Esophagus squamous epithelium (tissue), 5 donors: ENCODE measurements at regions not wholly inside any gene's neighbourhood (a gene's known extent, or its start where the extent isn't known, plus 50 kb on each side); places are given as distances from the start of the nearest gene placed in this dataset.

Experiments
- DNase-seq: peaks from one replicate; lab custom pipeline; 2025; lab: John Stamatoyannopoulos, UW
- H3K27ac ChIP-seq, 4 donors: fragments of 200-600 bp; sonication (generic); one replicate each; pipeline ENCODE4 v1.5.1; 2016 to 2019; ENCODE audit warnings: mild to moderate bottlenecking in 1 of 4
- H3K27me3 ChIP-seq, 4 donors: fragments of 200-600 bp; sonication (generic); 1 replicate in 3 of 4; 2 replicates in 1 of 4; pipeline versions ENCODE4 v1.5.1 to v1.6.0; 2017 to 2021; ENCODE audit warnings: antibody characterized with exemption in 1 of 4
- H3K36me3 ChIP-seq, 3 donors: fragments of 200-600 bp; sonication (generic); one replicate each; pipeline ENCODE4 v1.5.1; 2016 to 2019
- H3K4me1 ChIP-seq, 3 donors: fragments of 200-600 bp; sonication (generic); one replicate each; pipeline ENCODE4 v1.5.1; 2017 to 2019
- H3K4me3 ChIP-seq, 4 donors: fragments of 200-600 bp; sonication (generic); 1 replicate in 3 of 4; 2 replicates in 1 of 4; pipeline ENCODE4 v1.5.1; 2016 to 2019; ENCODE audit warnings: mild to moderate bottlenecking in 2 of 4, moderate library complexity in 1 of 4
- H3K9me3 ChIP-seq, 3 donors: fragments of 200-600 bp; sonication (generic); one replicate each; pipeline ENCODE4 v1.5.1; 2016 to 2019
- CTCF ChIP-seq, 6 experiments: fragments of 450-650 bp in 4 of 6; fragments of 200-600 bp in 2 of 6; sonication (generic) in 2 of 6; IDR thresholded peaks; one replicate each; pipeline ENCODE4 v1.5.1; 2016 to 2019; ENCODE audit warnings: antibody characterized with exemption in 6 of 6, mild to moderate bottlenecking in 4 of 6, moderate library complexity in 4 of 6
- POLR2A ChIP-seq, 4 donors: fragments of 450-650 bp; IDR thresholded peaks; one replicate each; pipeline ENCODE4 v1.6.1; 2017; ENCODE audit warnings: antibody characterized with exemption in 4 of 4, mild to moderate bottlenecking in 4 of 4, moderate library complexity in 3 of 4
- WGBS, 2 donors: methylation state at CpG; one replicate each; pipeline ENCODE4 v1.1.5; 2018; 5-methylcytosine and 5-hydroxymethylcytosine counted together
- intact Hi-C: fragments of 100-400 bp; cut with DNase I; formaldehyde crosslinking; loops from one replicate; pipeline ENCODE4 v1.15.0; 2022
- donor health status: DM: yes; HTN: yes; CAD: no.

- Histone ChIP-seq H3K27ac (no peak overlapping the region), H3K4me1 (no peaks in the 10 kb centered on the region), H3K9me3 (no peaks in the 10 kb centered on the region), H3K36me3 (no peaks in the 10 kb centered on the region), H3K4me3 (no peak overlapping the region), H3K27me3 (no peaks in the 10 kb centered on the region)
- TF ChIP-seq CTCF (IDR thresholded peaks at IDR 0.05), result no peak
- TF ChIP-seq POLR2A (IDR thresholded peaks at IDR 0.05), result no peak
- WGBS, 2 donors, result 81 to 91% methylated on average over 3 to 4 of the region's 4 CpGs
- intact Hi-C loops, result no loop called here
- no peak for DNase-seq
Observed at GRCh38 chr18:74005320-74006109, 142.1 kb downstream of the FBXO15 start.

- TF ChIP-seq POLR2A (IDR thresholded peaks at IDR 0.05) (no peak), CTCF (IDR thresholded peaks at IDR 0.05) (no peak)
- 54 to 67% methylated on average over 5 of the region's 5 CpGs for WGBS, 2 donors
- Histone ChIP-seq H3K36me3 (no peaks in the 10 kb centered on the region), H3K4me3 (no peak overlapping the region), H3K27me3 (no peaks in the 10 kb centered on the region), H3K4me1 (no peaks in the 10 kb centered on the region), H3K27ac (no peak overlapping the region), H3K9me3 (no peaks in the 10 kb centered on the region)
- no peak for DNase-seq
- intact Hi-C loops, result no loop called here
Observed at GRCh38 chr18:73992242-73993022, 155.2 kb downstream of the FBXO15 start.

- Histone ChIP-seq H3K9me3 (no peaks in the 10 kb centered on the region), H3K4me3 (no peak overlapping the region), H3K27me3 (no peaks in the 10 kb centered on the region), H3K36me3 (no peaks in the 10 kb centered on the region), H3K27ac (no peak overlapping the region), H3K4me1 (peaks cover 0 to 4% (median 0%) of the 10 kb centered on the region in 3 donors)
- intact Hi-C loops, result no loop called here
- TF ChIP-seq POLR2A (IDR thresholded peaks at IDR 0.05) (no peak), CTCF (IDR thresholded peaks at IDR 0.05) (no peak)
- WGBS, 2 donors, result 40 to 66% methylated on average over 2 of the region's 2 CpGs
- no peak for DNase-seq
Observed at GRCh38 chr18:73991570-73991969, 156.1 kb downstream of the FBXO15 start.

GRCh38 chr18:73990258-73990657 is 157.4 kb downstream of the FBXO15 start:
- WGBS, 2 donors, result 81 to 89% methylated on average over 4 to 6 of the region's 6 CpGs
- no peak overlapping the region for H3K4me3 ChIP-seq
- no peak for DNase-seq
- no peak for TF ChIP-seq CTCF (IDR thresholded peaks at IDR 0.05)
- no peak for TF ChIP-seq POLR2A (IDR thresholded peaks at IDR 0.05)
- no peak overlapping the region for H3K27ac ChIP-seq
- H3K27me3 ChIP-seq, result no peaks in the 10 kb centered on the region
- peaks cover 0 to 4% (median 0%) of the 10 kb centered on the region in 3 donors for H3K4me1 ChIP-seq
- no peaks in the 10 kb centered on the region for H3K9me3 ChIP-seq
- intact Hi-C loops, result no loop called here
- H3K36me3 ChIP-seq, result no peaks in the 10 kb centered on the region
